Lung (tissue), 11 donors: ENCODE measurements at regions not wholly inside any gene's neighbourhood (a gene's known extent, or its start where the extent isn't known, plus 50 kb on each side); places are given as distances from the start of the nearest gene placed in this dataset.

ENCODE experiments used
- ATAC-seq: fragments of 200-7000 bp; cut with Tn5 transposase; one replicate; pipeline ENCODE4 v1.9.1; 2020; ENCODE audit warnings: moderate number of reproducible peaks; ENCODE audit not compliant: insufficient read depth, low FRiP score
- DNase-seq, 3 donors: peaks; one replicate each; pipeline ENCODE4 v3.0.0-alpha.2; 2013 to 2017
- H3K27ac ChIP-seq, 2 donors: one replicate each; pipeline ENCODE4 v1.5.1; 2013; ENCODE audit warnings: mild to moderate bottlenecking in 2 of 2, moderate library complexity in 2 of 2, control low read depth in 1 of 2, inconsistent platforms in 1 of 2, low read depth in 1 of 2, low read length in 1 of 2
- H3K27me3 ChIP-seq, 3 donors: one replicate each; pipeline ENCODE4 v1.5.1; 2013; ENCODE audit warnings: low read length in 2 of 3; ENCODE audit not compliant: control insufficient read depth in 3 of 3, insufficient read depth in 3 of 3
- H3K36me3 ChIP-seq, 4 donors: one replicate each; pipeline ENCODE4 v1.5.1; 2013; ENCODE audit warnings: low read length in 4 of 4, mild to moderate bottlenecking in 1 of 4, moderate library complexity in 1 of 4; ENCODE audit not compliant: control insufficient read depth in 4 of 4, insufficient read depth in 4 of 4
- H3K4me1 ChIP-seq, 5 donors: one replicate each; pipeline ENCODE4 v1.5.1; 2013; ENCODE audit warnings: low read length in 5 of 5, mild to moderate bottlenecking in 2 of 5, moderate library complexity in 1 of 5; ENCODE audit not compliant: control insufficient read depth in 5 of 5, insufficient read depth in 5 of 5
- H3K4me3 ChIP-seq: one replicate; pipeline ENCODE4 v1.5.1; 2013; ENCODE audit warnings: mild to moderate bottlenecking, control low read depth, moderate library complexity
- H3K9ac ChIP-seq, 2 donors: one replicate each; pipeline ENCODE4 v1.5.1; 2013; ENCODE audit warnings: low read length in 2 of 2, control low read depth in 1 of 2; ENCODE audit not compliant: insufficient read depth in 1 of 2
- H3K9me3 ChIP-seq, 4 donors: one replicate each; pipeline ENCODE4 v1.5.1; 2013; ENCODE audit warnings: low read length in 3 of 4, mild to moderate bottlenecking in 1 of 4, moderate library complexity in 1 of 4; ENCODE audit not compliant: control insufficient read depth in 4 of 4, insufficient read depth in 3 of 4
- CTCF ChIP-seq: IDR thresholded peaks from 2 replicates; pipeline ENCODE4 v1.5.1; 2012; ENCODE audit warnings: mild to moderate bottlenecking; ENCODE audit errors: control extremely low read depth, extremely low read depth
- WGBS, 2 donors: extraction: QIAGEN DNeasy Blood & Tissue Kit; methylation state at CpG; one replicate each; pipeline ENCODE4 v1.1.7; 2013; 5-methylcytosine and 5-hydroxymethylcytosine counted together
- donor health status: control.
- donor health status: control.
- donor health status: Bipolar disorder and iron deficiency.
- donor health status: healthy.
- donor health status: DM: yes; HTN: yes; CAD: no.

- Histone ChIP-seq H3K27ac (no peak overlapping the region), H3K9ac (no peak overlapping the region), H3K36me3 (no peaks in the 10 kb centered on the region), H3K4me3 (no peak overlapping the region), H3K27me3 (peaks cover 0 to 2% (median 0%) of the 10 kb centered on the region in 3 donors), H3K9me3 (peaks cover 0 to 1% (median 0%) of the 10 kb centered on the region in 4 donors), H3K4me1 (peaks cover 0 to 3% (median 0%) of the 10 kb centered on the region in 5 donors)
- WGBS, 2 donors = 87 to 95% methylated on average over 3 of the region's 3 CpGs
- DNase-seq = no peak
- TF ChIP-seq CTCF = no peak
- ATAC-seq = no peak
Measured at GRCh38 chr13:29958476-29958875, 108.1 kb upstream of the UBL3 start.

GRCh38 chr13:29957320-29957719 lies 106.9 kb upstream of the UBL3 start:
- no peak for TF ChIP-seq CTCF
- ATAC-seq = no peak

GRCh38 chr13:29956853-29957252 lies 106.4 kb upstream of the UBL3 start:
- WGBS, 2 donors = 24 to 38% methylated on average over 4 of the region's 4 CpGs
- H3K4me3 ChIP-seq = no peak overlapping the region

More at GRCh38 chr13:29957320-29957719, 106.9 kb upstream of the UBL3 start:
- WGBS, 2 donors = 40 to 67% methylated on average over 8 of the region's 8 CpGs
- peaks cover 0 to 1% (median 0%) of the 10 kb centered on the region in 4 donors for H3K9me3 ChIP-seq
- no peak overlapping the region for H3K9ac ChIP-seq
- H3K4me3 ChIP-seq = no peak overlapping the region
- H3K36me3 ChIP-seq = no peaks in the 10 kb centered on the region
- peaks cover 0 to 3% (median 0%) of the 10 kb centered on the region in 5 donors for H3K4me1 ChIP-seq
- H3K27ac ChIP-seq = no peak overlapping the region
- H3K27me3 ChIP-seq = peaks cover 0 to 2% (median 0%) of the 10 kb centered on the region in 3 donors
- DNase-seq = no peak

More at GRCh38 chr13:29956853-29957252, 106.4 kb upstream of the UBL3 start:
- Histone ChIP-seq H3K27me3 (peaks cover 0 to 2% (median 0%) of the 10 kb centered on the region in 3 donors), H3K9me3 (peaks cover 0 to 1% (median 0%) of the 10 kb centered on the region in 4 donors), H3K36me3 (no peaks in the 10 kb centered on the region), H3K4me1 (peaks cover 0 to 3% (median 0%) of the 10 kb centered on the region in 5 donors), H3K27ac (no peak overlapping the region), H3K9ac (no peak overlapping the region)
- ATAC-seq (no peak), DNase-seq (no peak)
- no peak for TF ChIP-seq CTCF
